Hepatocyte (in vitro differentiated cells): ENCODE measurements at regions not wholly inside any gene's neighbourhood (a gene's known extent, or its start where the extent isn't known, plus 50 kb on each side); places are given as distances from the start of the nearest gene placed in this dataset.

Source experiments
- EZH2 ChIP-seq: fragments of 200-600 bp; sonication (generic); IDR thresholded peaks from 2 replicates; pipeline ENCODE4 v1.6.1; 2016; ENCODE audit warnings: antibody characterized with exemption, mild to moderate bottlenecking, borderline replicate concordance
- EZH2phosphoT487 ChIP-seq: fragments of 200-600 bp; sonication (generic); IDR thresholded peaks from one replicate; pipeline ENCODE4 v1.6.1; 2018; ENCODE audit warnings: antibody characterized with exemption, mild to moderate bottlenecking, low read depth, moderate library complexity; ENCODE audit not compliant: unreplicated experiment, severe bottlenecking
- TF ChIP-seq, protein P1 (sequence below): fragments of 200-600 bp; sonication (generic); IDR thresholded peaks from 2 replicates; pipeline ENCODE4 v1.5.1; 2016; ENCODE audit warnings: antibody characterized with exemption, mild to moderate bottlenecking; ENCODE audit not compliant: poor library complexity

DNA sequence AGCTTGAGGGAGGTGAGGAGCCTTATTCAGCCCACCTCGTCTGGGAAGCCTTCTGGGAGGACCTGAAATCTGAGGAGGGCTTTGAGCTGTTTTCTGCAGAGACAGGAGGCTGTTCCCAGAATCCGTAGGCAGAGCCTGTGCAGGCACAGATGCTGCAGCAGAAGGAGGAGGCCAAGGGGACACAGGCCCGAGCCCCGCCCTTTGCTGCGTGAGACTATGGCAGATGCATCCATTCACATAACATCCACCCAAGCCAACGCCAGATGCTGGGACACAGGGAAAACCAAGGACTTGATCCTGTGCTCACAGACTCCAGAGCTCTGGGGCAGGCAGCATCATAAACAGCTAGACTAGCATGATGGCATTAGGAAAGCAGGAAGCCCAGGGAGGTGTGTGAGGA lies 98.2 kb downstream of the KCNF1 start:
- TF ChIP-seq, protein P1, sequence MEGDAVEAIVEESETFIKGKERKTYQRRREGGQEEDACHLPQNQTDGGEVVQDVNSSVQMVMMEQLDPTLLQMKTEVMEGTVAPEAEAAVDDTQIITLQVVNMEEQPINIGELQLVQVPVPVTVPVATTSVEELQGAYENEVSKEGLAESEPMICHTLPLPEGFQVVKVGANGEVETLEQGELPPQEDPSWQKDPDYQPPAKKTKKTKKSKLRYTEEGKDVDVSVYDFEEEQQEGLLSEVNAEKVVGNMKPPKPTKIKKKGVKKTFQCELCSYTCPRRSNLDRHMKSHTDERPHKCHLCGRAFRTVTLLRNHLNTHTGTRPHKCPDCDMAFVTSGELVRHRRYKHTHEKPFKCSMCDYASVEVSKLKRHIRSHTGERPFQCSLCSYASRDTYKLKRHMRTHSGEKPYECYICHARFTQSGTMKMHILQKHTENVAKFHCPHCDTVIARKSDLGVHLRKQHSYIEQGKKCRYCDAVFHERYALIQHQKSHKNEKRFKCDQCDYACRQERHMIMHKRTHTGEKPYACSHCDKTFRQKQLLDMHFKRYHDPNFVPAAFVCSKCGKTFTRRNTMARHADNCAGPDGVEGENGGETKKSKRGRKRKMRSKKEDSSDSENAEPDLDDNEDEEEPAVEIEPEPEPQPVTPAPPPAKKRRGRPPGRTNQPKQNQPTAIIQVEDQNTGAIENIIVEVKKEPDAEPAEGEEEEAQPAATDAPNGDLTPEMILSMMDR, result no peak
- TF ChIP-seq EZH2 (no peak), EZH2phosphoT487 (no peak)
